EH (cell line): ENCODE measurements at regions not wholly inside any gene's neighbourhood (a gene's known extent, or its start where the extent isn't known, plus 50 kb on each side); places are given as distances from the start of the nearest gene placed in this dataset.
"Not testable (repeated sequence)": the region's sequence is repeated elsewhere in the genome, so short reads cannot be mapped to it uniquely, and the experiment has no call there.

Experiments used
- DNase-seq: peaks from one replicate; pipeline ENCODE4 v3.0.0-alpha.2; 2015; ENCODE audit warnings: low read depth

DNA sequence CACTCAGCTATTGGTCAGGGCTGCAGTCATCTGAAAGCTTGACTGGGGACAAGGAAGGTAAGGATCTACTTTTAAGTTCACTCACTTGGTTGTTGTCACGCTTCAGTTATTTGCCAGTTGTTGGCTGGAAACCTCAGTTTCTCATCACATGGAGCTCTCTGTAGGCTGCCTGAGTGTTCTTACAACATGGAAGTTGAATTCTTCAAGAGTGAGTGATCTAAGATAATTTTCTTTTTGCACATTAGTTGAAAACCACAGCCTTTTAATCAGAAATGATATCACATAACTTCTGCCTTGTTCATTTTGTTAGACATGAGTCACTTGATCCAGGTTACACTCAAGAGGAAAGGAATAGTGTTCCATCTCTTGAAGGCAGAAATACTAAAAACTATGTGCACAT, 552.7 kb downstream of the RAPGEF2 start:
- DNase-seq: no peak

- DNase-seq: no peak
Measured at GRCh38 chr4:159669094-159669493, 566.2 kb downstream of the RAPGEF2 start.

DNA sequence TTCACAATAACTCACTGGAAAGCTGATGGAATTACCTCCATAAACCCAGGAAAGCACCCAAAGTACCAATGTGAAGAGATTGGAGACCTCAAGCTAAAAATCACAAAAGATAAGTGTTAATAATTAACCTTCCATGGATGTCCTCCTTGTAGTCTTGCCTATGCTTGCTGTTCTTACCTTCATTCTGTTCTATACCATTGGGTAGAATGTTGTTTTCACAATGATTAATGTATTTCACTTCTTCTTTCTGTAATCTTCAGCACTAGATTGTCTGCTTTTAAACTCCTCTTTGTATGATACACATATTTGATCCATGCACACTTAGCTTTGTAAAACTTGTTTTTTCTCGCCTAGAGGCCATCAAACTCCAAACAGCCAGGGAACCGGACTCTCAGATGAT, 570.3 kb downstream of the RAPGEF2 start:
- no peak for DNase-seq

- DNase-seq: no peak
Measured at GRCh38 chr4:159674241-159674640, 571.4 kb downstream of the RAPGEF2 start.

- DNase-seq: no peak
Measured at GRCh38 chr4:159677521-159677920, 574.6 kb downstream of the RAPGEF2 start.

GRCh38 chr4:159682996-159683395, 580.1 kb downstream of the RAPGEF2 start:
- no peak for DNase-seq

GRCh38 chr4:159684061-159684460, 581.2 kb downstream of the RAPGEF2 start:
- no peak for DNase-seq

DNA sequence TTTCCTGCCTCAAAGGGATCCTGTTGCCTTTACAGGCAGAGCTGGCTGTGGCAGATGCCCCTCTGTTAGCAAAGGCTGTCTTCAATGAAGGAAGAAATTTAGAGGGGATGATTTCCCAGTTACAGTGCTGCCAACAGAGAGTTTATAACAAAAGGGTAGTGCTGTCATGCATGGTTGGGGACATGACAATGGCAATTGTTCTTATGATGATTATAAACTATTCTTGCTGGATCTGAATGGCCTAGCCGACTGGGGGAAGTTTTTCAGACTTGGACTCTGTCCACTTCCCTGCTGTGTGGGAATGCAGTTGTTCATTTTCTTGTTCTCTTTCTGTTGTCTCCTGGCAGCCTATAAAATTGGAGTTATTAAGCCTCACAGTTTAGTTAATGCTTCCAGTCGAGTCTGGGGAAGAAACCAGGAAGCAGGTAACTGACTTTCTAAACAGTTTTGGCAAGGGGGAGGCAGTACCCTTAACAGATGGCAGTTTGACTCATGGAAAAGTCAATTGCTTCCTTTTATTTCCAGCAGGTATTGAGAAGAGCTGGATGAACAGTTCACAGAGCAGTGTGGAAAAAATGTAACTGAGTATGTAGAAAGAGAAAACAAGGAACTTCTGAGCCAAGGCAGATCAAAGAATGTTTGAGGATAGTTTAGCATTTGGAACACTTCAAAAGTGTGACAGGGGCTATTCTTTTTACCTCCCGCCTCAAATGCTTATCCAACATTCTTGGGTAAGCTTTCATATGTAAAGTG, 582.6 kb downstream of the RAPGEF2 start:
- DNase-seq: no peak

GRCh38 chr4:159689526-159689925, 586.6 kb downstream of the RAPGEF2 start:
- DNase-seq: no peak

GRCh38 chr4:159697322-159698283, 594.7 kb downstream of the RAPGEF2 start:
- no peak for DNase-seq

GRCh38 chr4:159698336-159698735, 595.5 kb downstream of the RAPGEF2 start:
- no peak for DNase-seq

- no peak for DNase-seq
Measured at GRCh38 chr4:159702200-159702599, 599.3 kb downstream of the RAPGEF2 start.

GRCh38 chr4:159705334-159705733, 602.5 kb downstream of the RAPGEF2 start:
- no peak for DNase-seq

GRCh38 chr4:159706704-159707103, 603.8 kb downstream of the RAPGEF2 start:
- DNase-seq: no peak

DNA sequence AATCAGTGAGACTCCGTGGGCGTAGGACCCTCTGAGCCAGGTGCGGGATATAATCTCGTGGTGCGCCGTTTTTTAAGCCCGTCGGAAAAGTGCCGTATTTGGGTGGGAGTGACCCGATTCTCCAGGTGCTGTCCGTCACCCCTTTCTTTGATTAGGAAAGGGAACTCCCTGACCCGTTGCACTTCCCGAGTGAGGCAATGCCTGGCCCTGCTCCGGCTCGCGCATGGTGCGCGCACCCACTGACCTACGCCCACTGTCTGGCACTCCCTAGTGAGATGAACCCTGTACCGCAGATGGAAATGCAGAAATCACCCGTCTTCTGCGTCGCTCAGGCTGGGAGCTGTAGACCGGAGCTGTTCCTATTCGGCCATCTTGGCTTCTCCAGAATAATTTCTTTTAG, 612.3 kb downstream of the RAPGEF2 start:
- not testable (repeated sequence) for DNase-seq

DNA sequence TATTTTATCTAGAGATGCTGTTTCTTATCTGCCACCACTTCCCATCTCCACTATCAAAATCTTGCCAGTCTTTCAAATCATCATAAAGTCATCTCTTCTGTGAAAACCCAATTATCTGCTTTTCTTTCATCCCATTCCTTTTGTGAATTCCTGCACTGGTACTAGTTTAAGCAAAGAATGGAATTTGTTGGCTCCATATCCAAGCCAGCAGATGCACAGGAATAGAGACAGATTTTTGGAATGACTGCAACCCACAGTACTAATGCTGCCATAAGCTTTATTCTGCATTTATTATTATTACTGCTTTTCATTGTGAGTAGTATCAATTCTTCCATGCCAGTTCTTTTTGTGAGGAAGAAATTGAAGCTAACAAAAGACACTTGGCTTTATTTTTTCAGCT, 616.7 kb downstream of the RAPGEF2 start:
- no peak for DNase-seq

GRCh38 chr4:159722052-159722451, 619.2 kb downstream of the RAPGEF2 start:
- no peak for DNase-seq

DNA sequence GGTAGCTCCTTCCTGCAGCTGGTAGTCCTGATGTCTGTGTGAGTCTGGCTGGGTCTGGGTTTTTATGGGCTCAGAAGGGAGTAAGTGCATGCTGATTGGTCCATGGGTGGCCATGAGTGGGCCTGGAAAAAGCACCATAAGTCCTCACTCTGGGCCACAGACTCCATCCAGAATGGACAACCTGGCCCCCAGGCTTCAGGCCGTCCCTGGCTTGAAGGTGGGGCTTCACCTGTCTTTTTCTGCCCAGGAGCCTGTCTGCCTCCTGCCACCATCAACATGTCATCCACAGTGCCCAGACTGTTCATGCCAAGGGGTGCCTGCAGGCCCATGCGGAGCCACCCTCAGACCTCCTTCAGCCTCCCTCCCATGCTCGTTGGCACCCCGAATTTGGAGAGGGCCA, 620.0 kb downstream of the RAPGEF2 start:
- DNase-seq: no peak

- DNase-seq: no peak
Measured at GRCh38 chr4:159723341-159724048, 620.6 kb downstream of the RAPGEF2 start.

DNA sequence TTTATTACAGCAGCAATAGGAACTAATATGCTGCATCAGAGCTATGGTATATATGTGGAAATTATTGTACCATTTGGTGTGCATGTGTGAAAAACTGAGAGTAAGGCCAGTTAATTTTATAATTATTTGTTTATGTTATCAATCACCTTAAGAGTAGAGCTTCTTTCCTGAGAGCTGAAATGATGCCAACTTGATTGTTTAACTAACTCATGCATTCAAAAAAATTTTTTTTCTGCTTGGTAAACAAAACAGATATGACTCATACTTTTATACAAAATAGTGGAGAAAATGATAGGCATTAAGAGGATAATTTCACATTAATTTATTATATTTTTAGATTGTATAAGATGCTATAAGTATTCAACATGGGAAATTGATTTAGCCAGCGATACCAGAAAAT, 622.7 kb downstream of the RAPGEF2 start:
- no peak for DNase-seq

GRCh38 chr4:159735281-159736207, 632.7 kb downstream of the RAPGEF2 start:
- DNase-seq: no peak
